B cell (primary cell): ENCODE measurements at regions not wholly inside any gene's neighbourhood (a gene's known extent, or its start where the extent isn't known, plus 50 kb on each side); places are given as distances from the start of the nearest gene placed in this dataset.

Source experiments
- ATAC-seq: fragments of 200-7000 bp; cut with Tn5 transposase; one replicate; pipeline ENCODE4 v1.10.0; 2021; ENCODE audit warnings: low read depth, mild to moderate bottlenecking, moderate number of reproducible peaks, moderate library complexity
- CTCF ChIA-PET: fragments of 350-600 bp; sonication (Branson Sonifier 250); formaldehyde crosslinking; loops from one replicate; lab custom pipeline; 2021; ENCODE audit warnings: antibody characterized with exemption, inconsistent platforms; lab: Charles Lee
- POLR2A ChIA-PET: fragments of 350-600 bp; sonication (Branson Sonifier 250); formaldehyde crosslinking; loops from one replicate; lab custom pipeline; 2021; ENCODE audit warnings: antibody characterized with exemption; lab: Charles Lee
- DNase-seq: peaks from one replicate; pipeline ENCODE4 v3.0.0; 2013
- H2AFZ ChIP-seq: 2 replicates; pipeline ENCODE4 v1.6.1; 2012; ENCODE audit warnings: mild to moderate bottlenecking, low read depth, low read length; ENCODE audit not compliant: insufficient read depth, poor library complexity, severe bottlenecking
- H3K27ac ChIP-seq, 2 donors: 1 replicate in 1 of 2; 2 replicates in 1 of 2; pipeline ENCODE4 v1.5.1; 2012 to 2013; ENCODE audit warnings: low read length in 2 of 2, mild to moderate bottlenecking in 2 of 2, moderate library complexity in 1 of 2
- H3K27me3 ChIP-seq, 4 experiments: fragments of 200-600 bp in 1 of 4; sonication (generic) in 1 of 4; replicated peaks in 1 of 4; 1 replicate in 2 of 4; 2 replicates in 2 of 4; pipeline versions ENCODE4 v1.6.1 to v1.7.0; 2013 to 2016; ENCODE audit warnings: low read length in 3 of 4, mild to moderate bottlenecking in 2 of 4, mixed read lengths in 1 of 4, moderate library complexity in 1 of 4; ENCODE audit not compliant: insufficient read depth in 4 of 4, control insufficient read depth in 3 of 4; ENCODE audit errors: control extremely low read depth in 1 of 4
- H3K36me3 ChIP-seq, 2 experiments: replicated peaks in 1 of 2; 1 replicate in 1 of 2; 2 replicates in 1 of 2; pipeline versions ENCODE4 v1.6.1 to v1.7.1; 2013; ENCODE audit warnings: low read length in 1 of 2; ENCODE audit not compliant: insufficient read depth in 2 of 2, control insufficient read depth in 1 of 2; ENCODE audit errors: control extremely low read depth in 1 of 2, extremely low read depth in 1 of 2
- H3K4me1 ChIP-seq, 2 donors: fragments of 200-600 bp in 1 of 2; sonication (generic) in 1 of 2; 1 replicate in 1 of 2; 2 replicates in 1 of 2; pipeline versions ENCODE4 v1.5.1 to v1.6.1; 2013 to 2017; ENCODE audit warnings: low read length in 2 of 2; ENCODE audit not compliant: control insufficient read depth in 2 of 2, insufficient read depth in 2 of 2
- H3K4me2 ChIP-seq: replicated peaks from 2 replicates; pipeline ENCODE3; 2012; ENCODE audit warnings: mild to moderate bottlenecking, low read depth, low read length; ENCODE audit not compliant: poor library complexity, severe bottlenecking
- H3K4me3 ChIP-seq, 5 experiments: fragments of 200-600 bp in 1 of 5; sonication (generic) in 1 of 5; 1 replicate in 3 of 5; 2 replicates in 2 of 5; pipeline versions ENCODE4 v1.5.1 to v1.7.0; 2011 to 2016; ENCODE audit warnings: low read length in 4 of 5, mild to moderate bottlenecking in 4 of 5, low read depth in 2 of 5, control low read depth in 1 of 5, moderate library complexity in 1 of 5; ENCODE audit not compliant: insufficient read depth in 1 of 5; ENCODE audit errors: control extremely low read depth in 1 of 5, extremely low read depth in 1 of 5
- H3K79me2 ChIP-seq: fragments of 200-600 bp; sonication (generic); one replicate; pipeline ENCODE4 v1.6.0; 2016; ENCODE audit warnings: low read length; ENCODE audit not compliant: control insufficient read depth, insufficient read depth
- H3K9ac ChIP-seq: fragments of 200-600 bp; sonication (generic); 2 replicates; pipeline ENCODE4 v1.6.1; 2017; ENCODE audit warnings: mild to moderate bottlenecking, low read length, moderate library complexity
- H3K9me3 ChIP-seq, 3 donors: one replicate each; pipeline versions ENCODE4 v1.6.1 to v1.7.1; 2013; ENCODE audit warnings: low read length in 2 of 3; ENCODE audit not compliant: control insufficient read depth in 2 of 3, insufficient read depth in 1 of 3; ENCODE audit errors: control extremely low read depth in 1 of 3
- H4K20me1 ChIP-seq: 2 replicates; pipeline ENCODE4 v1.6.0; 2012; ENCODE audit warnings: mild to moderate bottlenecking, low read length; ENCODE audit not compliant: insufficient read depth, control insufficient read depth, poor library complexity, severe bottlenecking
- H3K27ac Mint-ChIP-seq: one replicate; pipeline ENCODE4 v1.8.0; 2021; ENCODE audit warnings: mixed read lengths
- H3K27me3 Mint-ChIP-seq: one replicate; pipeline ENCODE4 v1.8.0; 2021; ENCODE audit warnings: mixed read lengths
- H3K4me1 Mint-ChIP-seq: one replicate; pipeline ENCODE4 v1.8.0; 2021; ENCODE audit warnings: mixed read lengths
- H3K4me3 Mint-ChIP-seq: one replicate; pipeline ENCODE4 v1.8.0; 2021; ENCODE audit warnings: mixed read lengths
- H3K9me3 Mint-ChIP-seq: one replicate; pipeline ENCODE4 v1.8.0; 2022; ENCODE audit warnings: mixed read lengths; ENCODE audit not compliant: insufficient read depth
- CTCF ChIP-seq: fragments of 200-600 bp; IDR thresholded peaks from one replicate; pipeline ENCODE4 v1.8.0; 2022; ENCODE audit warnings: antibody characterized with exemption, mild to moderate bottlenecking
- EZH2 ChIP-seq: IDR thresholded peaks from 2 replicates; pipeline ENCODE4 v1.6.1; 2012; ENCODE audit warnings: borderline replicate concordance, low read depth, mild to moderate bottlenecking, moderate library complexity, low read length; ENCODE audit not compliant: insufficient read depth, poor library complexity, severe bottlenecking
- WGBS: methylation state at CpG from one replicate; pipeline ENCODE4 v1.1.5; 2013; ENCODE audit warnings: missing lambda C conversion rate; ENCODE audit not compliant: insufficient coverage; 5-methylcytosine and 5-hydroxymethylcytosine counted together
- intact Hi-C: fragments of 100-400 bp; cut with micrococcal nuclease; formaldehyde crosslinking; loops from one replicate; pipeline ENCODE4 v1.10.0; 2022

GRCh38 chr14:46325777-46326176 is 325.8 kb downstream of the RPL10L start:
- whole genome bisulfite sequencing: no CpG with 5 or more reads among the region's 2 CpGs
- no peak overlapping the region for H3K27ac ChIP-seq
- Mint-ChIP-seq H3K27ac (no peak overlapping the region), H3K27me3 (no peaks in the 10 kb centered on the region), H3K4me1 (no peaks in the 10 kb centered on the region), H3K9me3 (peaks cover 2% of the 10 kb centered on the region), H3K4me3 (no peak overlapping the region)
- DNase-seq (no peak), ATAC-seq (no peak)
- no peaks in the 10 kb centered on the region for H3K4me1 ChIP-seq
- H4K20me1 ChIP-seq: no peaks in the 10 kb centered on the region
- POLR2A ChIA-PET: no interaction called here
- H3K9ac ChIP-seq: no peak overlapping the region
- H3K79me2 ChIP-seq: no peaks in the 10 kb centered on the region
- intact Hi-C loops: no loop called here
- CTCF ChIA-PET: no interaction called here
- H3K4me3 ChIP-seq: no peak overlapping the region
- no peak overlapping the region for H2AFZ ChIP-seq
- no peaks in the 10 kb centered on the region for H3K9me3 ChIP-seq
- no peaks in the 10 kb centered on the region for H3K36me3 ChIP-seq
- H3K27me3 ChIP-seq: no peaks in the 10 kb centered on the region
- no peak for TF ChIP-seq EZH2
- no peak for TF ChIP-seq CTCF
- no peak overlapping the region for H3K4me2 ChIP-seq

GRCh38 chr14:46325157-46325556 is 326.4 kb downstream of the RPL10L start:
- no peak overlapping the region for H3K4me2 ChIP-seq
- no peaks in the 10 kb centered on the region for H3K27me3 ChIP-seq
- no peak overlapping the region for H3K27ac ChIP-seq
- intact Hi-C loops: no loop called here
- no peak for DNase-seq
- 87% methylated on average over 5 of the region's 5 CpGs for WGBS
- no peak overlapping the region for H3K27ac Mint-ChIP-seq
- H3K27me3 Mint-ChIP-seq: no peaks in the 10 kb centered on the region
- ChIA-PET CTCF (no interaction called here), POLR2A (no interaction called here)
- no peaks in the 10 kb centered on the region for H3K9me3 ChIP-seq
- H3K4me1 ChIP-seq: no peaks in the 10 kb centered on the region
- H3K79me2 ChIP-seq: no peaks in the 10 kb centered on the region
- no peaks in the 10 kb centered on the region for H4K20me1 ChIP-seq
- H3K4me3 ChIP-seq: no peak overlapping the region
- H3K9ac ChIP-seq: no peak overlapping the region
- H3K9me3 Mint-ChIP-seq: peaks cover 2% of the 10 kb centered on the region
- no peak for ATAC-seq
- no peaks in the 10 kb centered on the region for H3K4me1 Mint-ChIP-seq
- no peaks in the 10 kb centered on the region for H3K36me3 ChIP-seq
- no peak overlapping the region for H3K4me3 Mint-ChIP-seq
- H2AFZ ChIP-seq: no peak overlapping the region
- no peak for TF ChIP-seq EZH2
- no peak for TF ChIP-seq CTCF
